Type B pancreatic cell (in vitro differentiated cells): ENCODE measurements at regions not wholly inside any gene's neighbourhood (a gene's known extent, or its start where the extent isn't known, plus 50 kb on each side); places are given as distances from the start of the nearest gene placed in this dataset.

Experiments used
- DNase-seq: peaks from one replicate; pipeline ENCODE4 v3.0.0; 2021; ENCODE audit warnings: mixed read lengths; ENCODE audit not compliant: unreplicated experiment; ENCODE audit errors: extremely low spot score
- H3K27ac Mint-ChIP-seq: 2 replicates; pipeline ENCODE4 v1.8.0; 2021; ENCODE audit warnings: mild to moderate bottlenecking, mixed read lengths
- H3K27me3 Mint-ChIP-seq: 2 replicates; pipeline ENCODE4 v1.8.0; 2021; ENCODE audit warnings: mixed read lengths
- H3K36me3 Mint-ChIP-seq: 2 replicates; pipeline ENCODE4 v1.8.0; 2021; ENCODE audit warnings: mixed read lengths
- H3K4me1 Mint-ChIP-seq: one replicate; pipeline ENCODE4 v1.8.0; 2021; ENCODE audit warnings: mixed read lengths; ENCODE audit not compliant: unreplicated experiment
- H3K4me3 Mint-ChIP-seq: 2 replicates; pipeline ENCODE4 v1.8.0; 2021; ENCODE audit warnings: mild to moderate bottlenecking, mixed read lengths
- H3K9me3 Mint-ChIP-seq: 2 replicates; pipeline ENCODE4 v1.8.0; 2021; ENCODE audit warnings: mixed read lengths
- TF ChIP-seq, protein P1 (sequence below): fragments of 200-600 bp; sonication (generic); conservative IDR thresholded peaks from 2 replicates; pipeline ENCODE4 v1.5.0; 2021; ENCODE audit warnings: antibody characterized with exemption, mild to moderate bottlenecking

DNA sequence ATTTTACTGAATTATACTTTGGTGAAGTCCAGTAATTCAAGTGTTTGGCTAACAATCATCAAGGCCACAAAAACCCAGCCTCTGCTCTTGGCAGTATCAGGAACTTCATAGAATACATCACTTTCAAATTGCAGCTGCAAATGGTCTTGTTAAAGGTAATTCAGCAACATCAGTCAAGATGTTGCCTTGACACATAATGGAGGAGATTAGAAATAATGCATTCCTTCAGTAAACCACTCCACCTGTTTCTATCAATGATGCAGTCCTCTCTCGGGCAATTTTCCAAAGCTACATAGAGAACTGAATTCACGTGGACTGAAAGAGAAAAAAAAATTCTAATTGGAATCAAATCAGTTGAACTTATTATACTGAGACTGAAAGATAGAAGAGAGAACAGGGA lies 279.3 kb downstream of the VGLL3 start:
- DNase-seq, result no peak
- TF ChIP-seq, protein P1, sequence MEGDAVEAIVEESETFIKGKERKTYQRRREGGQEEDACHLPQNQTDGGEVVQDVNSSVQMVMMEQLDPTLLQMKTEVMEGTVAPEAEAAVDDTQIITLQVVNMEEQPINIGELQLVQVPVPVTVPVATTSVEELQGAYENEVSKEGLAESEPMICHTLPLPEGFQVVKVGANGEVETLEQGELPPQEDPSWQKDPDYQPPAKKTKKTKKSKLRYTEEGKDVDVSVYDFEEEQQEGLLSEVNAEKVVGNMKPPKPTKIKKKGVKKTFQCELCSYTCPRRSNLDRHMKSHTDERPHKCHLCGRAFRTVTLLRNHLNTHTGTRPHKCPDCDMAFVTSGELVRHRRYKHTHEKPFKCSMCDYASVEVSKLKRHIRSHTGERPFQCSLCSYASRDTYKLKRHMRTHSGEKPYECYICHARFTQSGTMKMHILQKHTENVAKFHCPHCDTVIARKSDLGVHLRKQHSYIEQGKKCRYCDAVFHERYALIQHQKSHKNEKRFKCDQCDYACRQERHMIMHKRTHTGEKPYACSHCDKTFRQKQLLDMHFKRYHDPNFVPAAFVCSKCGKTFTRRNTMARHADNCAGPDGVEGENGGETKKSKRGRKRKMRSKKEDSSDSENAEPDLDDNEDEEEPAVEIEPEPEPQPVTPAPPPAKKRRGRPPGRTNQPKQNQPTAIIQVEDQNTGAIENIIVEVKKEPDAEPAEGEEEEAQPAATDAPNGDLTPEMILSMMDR, result no peak
- H3K27ac Mint-ChIP-seq, result no peak overlapping the region
- no peak overlapping the region for H3K4me3 Mint-ChIP-seq
- no peaks in the 10 kb centered on the region for H3K27me3 Mint-ChIP-seq
- H3K4me1 Mint-ChIP-seq, result no peaks in the 10 kb centered on the region
- no peaks in the 10 kb centered on the region for H3K36me3 Mint-ChIP-seq
- H3K9me3 Mint-ChIP-seq, result no peaks in the 10 kb centered on the region

- DNase-seq, result no peak
- Mint-ChIP-seq H3K27me3 (no peaks in the 10 kb centered on the region), H3K4me3 (no peak overlapping the region), H3K27ac (no peak overlapping the region), H3K36me3 (no peaks in the 10 kb centered on the region), H3K9me3 (no peaks in the 10 kb centered on the region), H3K4me1 (no peaks in the 10 kb centered on the region)
- TF ChIP-seq, protein P1, result no peak
Measured at GRCh38 chr3:86708893-86709292, 282.1 kb downstream of the VGLL3 start.

DNA sequence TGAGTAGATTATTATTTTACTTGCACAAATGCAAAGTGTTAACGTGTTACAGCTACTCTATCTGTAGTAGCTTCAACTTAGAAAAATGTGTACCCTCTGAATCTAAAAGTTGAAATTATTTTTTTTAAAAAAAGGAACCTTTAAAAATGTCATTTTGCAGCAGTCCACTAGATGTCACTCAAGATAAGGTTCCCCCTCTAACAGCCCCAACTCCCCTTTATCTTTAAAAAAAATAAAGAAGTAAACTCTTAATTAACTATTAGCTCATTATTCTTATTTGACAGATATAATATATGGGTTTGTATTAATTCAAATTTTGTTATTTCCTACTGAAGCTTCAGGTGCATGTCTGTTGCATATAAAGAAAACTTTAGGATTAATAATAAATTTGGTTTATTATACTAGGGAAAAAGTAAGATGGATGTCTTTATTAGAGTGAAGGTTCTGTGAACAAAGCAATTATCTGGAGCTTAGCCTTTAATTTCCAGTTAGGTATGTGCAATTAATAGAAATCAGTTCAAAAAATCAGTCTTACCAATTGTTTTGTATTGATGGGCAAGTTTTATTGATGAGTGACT lies 288.5 kb downstream of the VGLL3 start:
- no peaks in the 10 kb centered on the region for H3K9me3 Mint-ChIP-seq
- DNase-seq, result no peak
- no peak overlapping the region for H3K4me3 Mint-ChIP-seq
- TF ChIP-seq, protein P1, result peak; percentile 78
- H3K4me1 Mint-ChIP-seq, result no peaks in the 10 kb centered on the region
- H3K27me3 Mint-ChIP-seq, result peaks cover 4% of the 10 kb centered on the region
- H3K36me3 Mint-ChIP-seq, result no peaks in the 10 kb centered on the region
- no peak overlapping the region for H3K27ac Mint-ChIP-seq

GRCh38 chr3:86695752-86696151 lies 295.2 kb downstream of the VGLL3 start:
- Mint-ChIP-seq H3K4me1 (no peaks in the 10 kb centered on the region), H3K4me3 (no peak overlapping the region), H3K36me3 (no peaks in the 10 kb centered on the region), H3K27me3 (peaks cover 4% of the 10 kb centered on the region), H3K27ac (no peak overlapping the region), H3K9me3 (no peaks in the 10 kb centered on the region)
- TF ChIP-seq, protein P1, result no peak
- no peak for DNase-seq

GRCh38 chr3:86673991-86674390 lies 317.0 kb downstream of the VGLL3 start:
- no peaks in the 10 kb centered on the region for H3K4me1 Mint-ChIP-seq

More at GRCh38 chr3:86673991-86674390, 317.0 kb downstream of the VGLL3 start:
- TF ChIP-seq, protein P1, result no peak
- no peak for DNase-seq
- no peaks in the 10 kb centered on the region for H3K9me3 Mint-ChIP-seq
- H3K36me3 Mint-ChIP-seq, result no peaks in the 10 kb centered on the region
- H3K27me3 Mint-ChIP-seq, result no peaks in the 10 kb centered on the region
- H3K27ac Mint-ChIP-seq, result no peak overlapping the region
- H3K4me3 Mint-ChIP-seq, result no peak overlapping the region
